ENCODE measurements at regions not wholly inside any gene's neighbourhood (a gene's known extent, or its start where the extent isn't known, plus 50 kb on each side); places are given as distances from the start of the nearest gene placed in this dataset.
"Not testable (repeated sequence)": the region's sequence is repeated elsewhere in the genome, so short reads cannot be mapped to it uniquely, and the experiment has no call there.

- no peak for TF ChIP-seq CTCF (IDR thresholded peaks at IDR 0.05; ENCODE audit: insufficient read depth in 1 of 2, low read depth in 1 of 2, low read length in 1 of 2, severe bottlenecking in 1 of 2, unreplicated experiment in 1 of 2)
- Mint-ChIP-seq H3K4me1 (ENCODE audit: low read depth, unreplicated experiment) (no peaks in the 10 kb centered on the region), H3K27me3 (ENCODE audit: insufficient read depth, unreplicated experiment) (no peaks in the 10 kb centered on the region), H3K27ac (ENCODE audit: unreplicated experiment) (no peak overlapping the region), H3K9me3 (ENCODE audit: unreplicated experiment) (peaks cover 2% of the 10 kb centered on the region), H3K36me3 (ENCODE audit: insufficient read depth, unreplicated experiment) (no peaks in the 10 kb centered on the region), H3K4me3 (ENCODE audit: unreplicated experiment) (no peak overlapping the region)
- ChIA-PET CTCF (no interaction called here), POLR2A (no interaction called here)
- Histone ChIP-seq H3K4me1 (no peaks in the 10 kb centered on the region), H3K27me3 (replicated peaks; ENCODE audit: control insufficient read depth, insufficient read depth, low read length) (no peaks in the 10 kb centered on the region), H3K9me3 (no peaks in the 10 kb centered on the region), H3K4me3 (ENCODE audit: low read depth, low read length) (no peak overlapping the region), H3K36me3 (ENCODE audit: control insufficient read depth, insufficient read depth, low read length) (no peaks in the 10 kb centered on the region)
- intact Hi-C loops (cut with micrococcal nuclease; ENCODE audit: unreplicated experiment): no loop called here
- no peak for DNase-seq
- no TSS peak for BruUV-seq (replicated peaks)
These were observed 93.0 kb upstream of the PRKG2 start for GRCh38 chr4:81307991-81308390.

GRCh38 chr4:81304871-81305270, 89.8 kb upstream of the PRKG2 start:
- no TSS peak for BruUV-seq (replicated peaks)
- Mint-ChIP-seq H3K27me3 (ENCODE audit: insufficient read depth, unreplicated experiment) (no peaks in the 10 kb centered on the region), H3K9me3 (ENCODE audit: unreplicated experiment) (no peaks in the 10 kb centered on the region), H3K4me1 (ENCODE audit: low read depth, unreplicated experiment) (no peaks in the 10 kb centered on the region), H3K4me3 (ENCODE audit: unreplicated experiment) (no peak overlapping the region), H3K36me3 (ENCODE audit: insufficient read depth, unreplicated experiment) (no peaks in the 10 kb centered on the region), H3K27ac (ENCODE audit: unreplicated experiment) (no peak overlapping the region)
- no peaks in the 10 kb centered on the region for H3K4me1 ChIP-seq
- H3K36me3 ChIP-seq (ENCODE audit: control insufficient read depth, insufficient read depth, low read length): no peaks in the 10 kb centered on the region
- DNase-seq: no peak
- ChIA-PET CTCF (no interaction called here), POLR2A (no interaction called here)
- intact Hi-C loops (cut with micrococcal nuclease; ENCODE audit: unreplicated experiment): no loop called here
- no peak overlapping the region for H3K4me3 ChIP-seq (ENCODE audit: low read depth, low read length)
- no peaks in the 10 kb centered on the region for H3K27me3 ChIP-seq (replicated peaks; ENCODE audit: control insufficient read depth, insufficient read depth, low read length)
- no peak for TF ChIP-seq CTCF (IDR thresholded peaks at IDR 0.05; ENCODE audit: insufficient read depth in 1 of 2, low read depth in 1 of 2, low read length in 1 of 2, severe bottlenecking in 1 of 2, unreplicated experiment in 1 of 2)
- no peaks in the 10 kb centered on the region for H3K9me3 ChIP-seq

- H3K4me1 ChIP-seq; H3K9me3 ChIP-seq; CTCF ChIA-PET; POLR2A ChIA-PET; H3K4me3 Mint-ChIP-seq (ENCODE audit: unreplicated experiment); H3K27me3 Mint-ChIP-seq (ENCODE audit: insufficient read depth, unreplicated experiment); H3K27me3 ChIP-seq (replicated peaks; ENCODE audit: control insufficient read depth, insufficient read depth, low read length); BruUV-seq (replicated peaks); intact Hi-C loops (cut with micrococcal nuclease; ENCODE audit: unreplicated experiment); H3K36me3 Mint-ChIP-seq (ENCODE audit: insufficient read depth, unreplicated experiment); H3K4me1 Mint-ChIP-seq (ENCODE audit: low read depth, unreplicated experiment); H3K27ac Mint-ChIP-seq (ENCODE audit: unreplicated experiment); DNase-seq; H3K4me3 ChIP-seq (ENCODE audit: low read depth, low read length); H3K36me3 ChIP-seq (ENCODE audit: control insufficient read depth, insufficient read depth, low read length): not testable (repeated sequence)
- H3K9me3 Mint-ChIP-seq (ENCODE audit: unreplicated experiment): peaks cover 23% of the 10 kb centered on the region
These were observed 85.3 kb upstream of the PRKG2 start for GRCh38 chr4:81300352-81300751.

- DNase-seq: peak in 1 of 2 experiments; percentile 3
- H3K9me3 ChIP-seq: no peaks in the 10 kb centered on the region
- Mint-ChIP-seq H3K4me3 (ENCODE audit: unreplicated experiment) (no peak overlapping the region), H3K4me1 (ENCODE audit: low read depth, unreplicated experiment) (peaks cover 6% of the 10 kb centered on the region), H3K27me3 (ENCODE audit: insufficient read depth, unreplicated experiment) (no peaks in the 10 kb centered on the region), H3K9me3 (ENCODE audit: unreplicated experiment) (peaks cover 10% of the 10 kb centered on the region), H3K27ac (ENCODE audit: unreplicated experiment) (no peak overlapping the region), H3K36me3 (ENCODE audit: insufficient read depth, unreplicated experiment) (no peaks in the 10 kb centered on the region)
- H3K4me3 ChIP-seq (ENCODE audit: low read depth, low read length): no peak overlapping the region
- H3K36me3 ChIP-seq (ENCODE audit: control insufficient read depth, insufficient read depth, low read length): no peaks in the 10 kb centered on the region
- ChIA-PET CTCF (no interaction called here), POLR2A (no interaction called here)
- H3K4me1 ChIP-seq: peaks cover 12% of the 10 kb centered on the region; the same call in 1 of the 2 replicates
- no peak for TF ChIP-seq CTCF (IDR thresholded peaks at IDR 0.05; ENCODE audit: insufficient read depth in 1 of 2, low read depth in 1 of 2, low read length in 1 of 2, severe bottlenecking in 1 of 2, unreplicated experiment in 1 of 2)
- no peaks in the 10 kb centered on the region for H3K27me3 ChIP-seq (replicated peaks; ENCODE audit: control insufficient read depth, insufficient read depth, low read length)
- intact Hi-C loops (cut with micrococcal nuclease; ENCODE audit: unreplicated experiment): no loop called here
- no TSS peak for BruUV-seq (replicated peaks)
These were observed 75.8 kb upstream of the PRKG2 start for GRCh38 chr4:81290813-81291212.
